ENCODE measurements at regions not wholly inside any gene's neighbourhood (a gene's known extent, or its start where the extent isn't known, plus 50 kb on each side); places are given as distances from the start of the nearest gene placed in this dataset.

DNA sequence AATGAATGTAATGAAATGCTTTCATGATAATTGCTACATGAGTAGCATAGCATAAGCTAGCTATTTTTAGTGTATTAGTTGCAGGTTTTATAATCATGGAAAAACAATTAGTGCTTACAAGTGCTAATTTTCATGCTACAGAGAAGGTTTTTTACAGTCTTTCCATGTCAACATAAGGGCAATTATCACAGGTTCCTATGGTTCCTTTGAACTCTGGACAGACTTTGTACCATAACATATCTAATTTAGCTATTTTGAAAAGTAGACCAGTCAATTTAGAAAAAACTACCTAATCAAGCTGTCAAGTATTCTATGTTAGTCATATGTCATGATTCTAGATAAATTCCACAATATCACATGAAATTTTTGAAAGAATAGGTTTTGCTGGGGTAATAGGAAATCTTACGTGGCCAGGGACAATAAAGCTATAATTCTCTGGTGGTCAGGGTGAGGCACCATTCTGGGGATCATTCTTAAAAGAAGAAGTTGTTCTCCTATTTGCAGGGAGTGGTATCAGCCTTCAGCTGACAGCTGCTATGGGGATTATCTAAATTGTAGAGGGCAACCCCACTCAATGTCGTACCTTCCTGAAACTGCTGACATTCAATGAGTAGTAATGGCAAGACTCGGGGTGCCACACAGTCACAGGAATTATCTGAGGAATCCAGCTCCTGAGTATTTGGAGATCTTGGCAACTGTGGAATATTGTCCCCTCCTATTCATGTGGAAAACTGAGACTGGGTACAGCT lies 724.0 kb upstream of the LINC00305 start:
- Mint-ChIP-seq H3K4me3 (no peak overlapping the region), H3K9me3 (peaks cover under 1% of the 10 kb centered on the region; the same call in 1 of the 2 replicates), H3K27ac (no peak overlapping the region), H3K27me3 (ENCODE audit: low read depth) (no peaks in the 10 kb centered on the region), H3K36me3 (no peaks in the 10 kb centered on the region), H3K4me1 (no peaks in the 10 kb centered on the region)
- CTCF ChIA-PET = no interaction called here
- TF ChIP-seq, protein P1, sequence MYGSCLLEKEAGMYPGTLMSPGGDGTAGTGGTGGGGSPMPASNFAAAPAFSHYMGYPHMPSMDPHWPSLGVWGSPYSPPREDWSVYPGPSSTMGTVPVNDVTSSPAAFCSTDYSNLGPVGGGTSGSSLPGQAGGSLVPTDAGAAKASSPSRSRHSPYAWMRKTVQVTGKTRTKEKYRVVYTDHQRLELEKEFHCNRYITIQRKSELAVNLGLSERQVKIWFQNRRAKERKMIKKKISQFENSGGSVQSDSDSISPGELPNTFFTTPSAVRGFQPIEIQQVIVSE (CRISPR knock-in tag; IDR thresholded peaks at IDR 0.05; ENCODE audit: borderline replicate concordance) = no peak
- TF ChIP-seq, protein P2, sequence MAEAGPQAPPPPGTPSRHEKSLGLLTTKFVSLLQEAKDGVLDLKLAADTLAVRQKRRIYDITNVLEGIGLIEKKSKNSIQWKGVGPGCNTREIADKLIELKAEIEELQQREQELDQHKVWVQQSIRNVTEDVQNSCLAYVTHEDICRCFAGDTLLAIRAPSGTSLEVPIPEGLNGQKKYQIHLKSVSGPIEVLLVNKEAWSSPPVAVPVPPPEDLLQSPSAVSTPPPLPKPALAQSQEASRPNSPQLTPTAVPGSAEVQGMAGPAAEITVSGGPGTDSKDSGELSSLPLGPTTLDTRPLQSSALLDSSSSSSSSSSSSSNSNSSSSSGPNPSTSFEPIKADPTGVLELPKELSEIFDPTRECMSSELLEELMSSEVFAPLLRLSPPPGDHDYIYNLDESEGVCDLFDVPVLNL (CRISPR knock-in tag; IDR thresholded peaks at IDR 0.05; ENCODE audit: borderline replicate concordance, low read depth) = no peak
- TF ChIP-seq, protein P3, sequence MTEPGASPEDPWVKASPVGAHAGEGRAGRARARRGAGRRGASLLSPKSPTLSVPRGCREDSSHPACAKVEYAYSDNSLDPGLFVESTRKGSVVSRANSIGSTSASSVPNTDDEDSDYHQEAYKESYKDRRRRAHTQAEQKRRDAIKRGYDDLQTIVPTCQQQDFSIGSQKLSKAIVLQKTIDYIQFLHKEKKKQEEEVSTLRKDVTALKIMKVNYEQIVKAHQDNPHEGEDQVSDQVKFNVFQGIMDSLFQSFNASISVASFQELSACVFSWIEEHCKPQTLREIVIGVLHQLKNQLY (CRISPR knock-in tag; IDR thresholded peaks at IDR 0.05) = no peak
- TF ChIP-seq MYBL2 (CRISPR knock-in tag; IDR thresholded peaks at IDR 0.05) (no peak), KAT7 (CRISPR knock-in tag; IDR thresholded peaks at IDR 0.05; ENCODE audit: borderline replicate concordance) (no peak), SMAD3 (CRISPR knock-in tag; IDR thresholded peaks at IDR 0.05; ENCODE audit: borderline replicate concordance) (no peak), ZNF232 (CRISPR knock-in tag; IDR thresholded peaks at IDR 0.05) (no peak), NR1H2 (CRISPR knock-in tag; IDR thresholded peaks at IDR 0.05) (no peak)
- TF ChIP-seq, protein P4, sequence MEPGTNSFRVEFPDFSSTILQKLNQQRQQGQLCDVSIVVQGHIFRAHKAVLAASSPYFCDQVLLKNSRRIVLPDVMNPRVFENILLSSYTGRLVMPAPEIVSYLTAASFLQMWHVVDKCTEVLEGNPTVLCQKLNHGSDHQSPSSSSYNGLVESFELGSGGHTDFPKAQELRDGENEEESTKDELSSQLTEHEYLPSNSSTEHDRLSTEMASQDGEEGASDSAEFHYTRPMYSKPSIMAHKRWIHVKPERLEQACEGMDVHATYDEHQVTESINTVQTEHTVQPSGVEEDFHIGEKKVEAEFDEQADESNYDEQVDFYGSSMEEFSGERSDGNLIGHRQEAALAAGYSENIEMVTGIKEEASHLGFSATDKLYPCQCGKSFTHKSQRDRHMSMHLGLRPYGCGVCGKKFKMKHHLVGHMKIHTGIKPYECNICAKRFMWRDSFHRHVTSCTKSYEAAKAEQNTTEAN (CRISPR knock-in tag; IDR thresholded peaks at IDR 0.05) = no peak
- POLR2A ChIA-PET = no interaction called here
- ATAC-seq (no peak), DNase-seq (ENCODE audit: low spot score) (no peak)

DNA sequence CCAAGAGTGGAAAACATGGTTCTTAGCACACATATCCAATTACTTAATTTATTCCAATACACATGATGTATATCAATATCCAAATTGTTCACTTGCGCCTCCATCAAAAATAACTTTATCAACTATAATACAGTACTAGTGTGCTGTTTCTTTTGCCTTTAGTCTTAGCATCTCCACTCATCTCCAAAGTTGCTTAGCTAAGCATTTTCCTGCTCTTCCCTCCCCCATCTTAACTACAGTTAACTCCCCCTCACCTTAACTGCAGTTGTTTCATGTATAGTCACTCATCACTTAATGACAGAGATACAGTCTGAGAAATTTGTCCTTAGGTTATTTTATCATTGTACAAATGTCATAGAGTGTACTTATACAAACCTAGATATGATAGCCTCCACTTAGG lies 705.2 kb upstream of the LINC00305 start:
- H3K4me1 Mint-ChIP-seq = peaks cover 11% of the 10 kb centered on the region
- no peak for DNase-seq (ENCODE audit: low spot score)
- CTCF ChIA-PET = no interaction called here
- no peaks in the 10 kb centered on the region; the same call in 1 of the 2 replicates for H3K36me3 Mint-ChIP-seq
- H3K27me3 Mint-ChIP-seq (ENCODE audit: low read depth) = no peaks in the 10 kb centered on the region
- no peaks in the 10 kb centered on the region for H3K9me3 Mint-ChIP-seq
- TF ChIP-seq, protein P5, sequence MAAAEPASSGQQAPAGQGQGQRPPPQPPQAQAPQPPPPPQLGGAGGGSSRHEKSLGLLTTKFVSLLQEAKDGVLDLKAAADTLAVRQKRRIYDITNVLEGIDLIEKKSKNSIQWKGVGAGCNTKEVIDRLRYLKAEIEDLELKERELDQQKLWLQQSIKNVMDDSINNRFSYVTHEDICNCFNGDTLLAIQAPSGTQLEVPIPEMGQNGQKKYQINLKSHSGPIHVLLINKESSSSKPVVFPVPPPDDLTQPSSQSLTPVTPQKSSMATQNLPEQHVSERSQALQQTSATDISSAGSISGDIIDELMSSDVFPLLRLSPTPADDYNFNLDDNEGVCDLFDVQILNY (CRISPR knock-in tag; IDR thresholded peaks at IDR 0.05) = no peak
- no peak for TF ChIP-seq GTF2I (CRISPR knock-in tag; conservative IDR thresholded peaks at IDR 0.05)
- TF ChIP-seq, protein P6, sequence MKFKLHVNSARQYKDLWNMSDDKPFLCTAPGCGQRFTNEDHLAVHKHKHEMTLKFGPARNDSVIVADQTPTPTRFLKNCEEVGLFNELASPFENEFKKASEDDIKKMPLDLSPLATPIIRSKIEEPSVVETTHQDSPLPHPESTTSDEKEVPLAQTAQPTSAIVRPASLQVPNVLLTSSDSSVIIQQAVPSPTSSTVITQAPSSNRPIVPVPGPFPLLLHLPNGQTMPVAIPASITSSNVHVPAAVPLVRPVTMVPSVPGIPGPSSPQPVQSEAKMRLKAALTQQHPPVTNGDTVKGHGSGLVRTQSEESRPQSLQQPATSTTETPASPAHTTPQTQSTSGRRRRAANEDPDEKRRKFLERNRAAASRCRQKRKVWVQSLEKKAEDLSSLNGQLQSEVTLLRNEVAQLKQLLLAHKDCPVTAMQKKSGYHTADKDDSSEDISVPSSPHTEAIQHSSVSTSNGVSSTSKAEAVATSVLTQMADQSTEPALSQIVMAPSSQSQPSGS (CRISPR knock-in tag; IDR thresholded peaks at IDR 0.05; ENCODE audit: borderline replicate concordance, low read depth) = no peak
- no peak for TF ChIP-seq JUN (CRISPR knock-in tag; IDR thresholded peaks at IDR 0.05)
- TF ChIP-seq TEAD1 (CRISPR knock-in tag; IDR thresholded peaks at IDR 0.05) = no peak
- no peak for TF ChIP-seq EMX1 (CRISPR knock-in tag; IDR thresholded peaks at IDR 0.05)
- TF ChIP-seq, protein P7, sequence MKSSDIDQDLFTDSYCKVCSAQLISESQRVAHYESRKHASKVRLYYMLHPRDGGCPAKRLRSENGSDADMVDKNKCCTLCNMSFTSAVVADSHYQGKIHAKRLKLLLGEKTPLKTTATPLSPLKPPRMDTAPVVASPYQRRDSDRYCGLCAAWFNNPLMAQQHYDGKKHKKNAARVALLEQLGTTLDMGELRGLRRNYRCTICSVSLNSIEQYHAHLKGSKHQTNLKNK (CRISPR knock-in tag; IDR thresholded peaks at IDR 0.05) = no peak
- no peak for ATAC-seq
- POLR2A ChIA-PET = no interaction called here
- H3K27ac Mint-ChIP-seq = no peak overlapping the region
- no peak overlapping the region for H3K4me3 Mint-ChIP-seq
